ENCODE measurements at regions not wholly inside any gene's neighbourhood (a gene's known extent, or its start where the extent isn't known, plus 50 kb on each side); places are given as distances from the start of the nearest gene placed in this dataset.
"Not testable (repeated sequence)": the region's sequence is repeated elsewhere in the genome, so short reads cannot be mapped to it uniquely, and the experiment has no call there.

GRCh38 chr16:18130478-18131120, 205.9 kb downstream of the NPIPA8 start:
- TF ChIP-seq CREB1 (CRISPR knock-in tag; IDR thresholded peaks at IDR 0.05); MAX (CRISPR knock-in tag; IDR thresholded peaks at IDR 0.05); CTCF (IDR thresholded peaks at IDR 0.05); ATF3 (CRISPR knock-in tag; conservative IDR thresholded peaks at IDR 0.05); IRF2 (CRISPR knock-in tag; IDR thresholded peaks at IDR 0.05; ENCODE audit: borderline replicate concordance, low read depth); TEAD4 (CRISPR knock-in tag; IDR thresholded peaks at IDR 0.05); TP53 (CRISPR knock-in tag; IDR thresholded peaks at IDR 0.05); PREB (CRISPR knock-in tag; IDR thresholded peaks at IDR 0.05; ENCODE audit: borderline replicate concordance); AFF4 (CRISPR knock-in tag; IDR thresholded peaks at IDR 0.05; ENCODE audit: borderline replicate concordance): not testable (repeated sequence)

Measured in WTC11 (cell line).